GM19324 (cell line): ENCODE measurements at regions not wholly inside any gene's neighbourhood (a gene's known extent, or its start where the extent isn't known, plus 50 kb on each side); places are given as distances from the start of the nearest gene placed in this dataset.
A peak's percentile ranks its signal among the peaks of the same experiment; 100 is the strongest.

Source experiments
- ATAC-seq: cut with Tn5 transposase; IDR thresholded peaks from one replicate; pipeline ENCODE4 v1.9.1; 2021; ENCODE audit warnings: mild to moderate bottlenecking, moderate library complexity; ENCODE audit not compliant: unreplicated experiment, low FRiP score

GRCh38 chrX:68934421-68934820 is 105.6 kb downstream of the EFNB1 start:
- no peak for ATAC-seq

DNA sequence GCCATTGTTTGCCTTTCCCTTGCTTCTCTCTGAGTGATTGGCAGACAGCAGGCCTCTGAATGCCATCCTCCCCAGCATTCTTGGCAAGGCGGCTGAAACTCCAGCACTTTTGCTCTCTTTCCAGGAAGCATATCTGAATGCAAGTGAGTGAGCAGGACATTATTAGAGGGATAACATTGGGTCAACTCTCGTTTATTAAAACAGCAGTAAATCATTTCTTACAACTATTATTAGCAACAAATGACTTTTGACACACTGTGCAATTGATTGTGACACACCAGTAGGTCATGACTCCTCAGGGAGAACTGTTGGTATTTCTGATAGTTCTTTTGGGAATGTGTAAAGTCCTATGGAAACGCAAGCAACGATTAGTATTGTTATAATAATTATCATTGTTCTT is 103.8 kb downstream of the EFNB1 start:
- ATAC-seq, result no peak

- ATAC-seq, result no peak
Measured at GRCh38 chrX:68931345-68931744, 102.5 kb downstream of the EFNB1 start.

GRCh38 chrX:68930542-68931317 is 101.9 kb downstream of the EFNB1 start:
- no peak for ATAC-seq

DNA sequence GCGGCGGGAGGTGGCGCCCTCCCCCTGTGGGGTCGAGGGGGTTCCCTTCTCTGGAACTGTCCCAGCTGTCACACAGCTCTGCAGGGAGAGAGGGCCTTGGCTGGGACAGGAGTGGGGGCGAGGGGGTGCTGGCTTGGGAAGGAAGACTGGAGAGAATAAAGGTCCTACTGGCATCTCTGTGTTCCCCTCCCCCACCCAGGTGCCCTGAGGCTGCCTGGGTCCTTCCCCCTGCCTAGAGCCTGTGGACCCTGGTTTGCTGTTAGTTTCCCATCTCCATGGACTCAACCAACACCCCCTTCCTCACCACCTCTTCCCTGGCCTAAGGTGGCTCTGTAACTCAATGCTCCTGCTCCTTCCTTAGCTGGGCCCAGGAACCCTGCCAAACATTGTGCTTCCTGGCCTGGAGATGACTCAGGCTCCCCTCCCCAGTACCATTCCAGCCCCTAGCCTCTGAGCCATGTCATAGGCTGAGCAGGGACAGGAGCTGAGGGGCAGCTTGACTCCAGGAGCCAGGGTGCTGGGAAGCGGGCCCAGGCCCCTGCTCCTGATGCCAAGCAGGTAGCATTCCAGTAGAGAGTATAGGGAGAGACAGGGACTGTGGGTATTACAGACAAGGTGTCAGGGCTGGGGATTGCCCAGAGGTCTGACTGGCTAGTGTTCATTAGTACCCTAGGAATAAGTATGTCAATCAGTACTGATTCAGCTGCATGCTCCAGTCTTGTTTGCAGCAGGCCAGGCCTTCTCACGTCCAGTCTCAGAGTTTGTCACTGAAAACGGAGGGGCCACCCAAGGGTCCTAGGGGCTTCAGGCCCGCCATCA is 100.7 kb downstream of the EFNB1 start:
- no peak for ATAC-seq

- no peak for ATAC-seq
Measured at GRCh38 chrX:68928401-68928800, 99.6 kb downstream of the EFNB1 start.

DNA sequence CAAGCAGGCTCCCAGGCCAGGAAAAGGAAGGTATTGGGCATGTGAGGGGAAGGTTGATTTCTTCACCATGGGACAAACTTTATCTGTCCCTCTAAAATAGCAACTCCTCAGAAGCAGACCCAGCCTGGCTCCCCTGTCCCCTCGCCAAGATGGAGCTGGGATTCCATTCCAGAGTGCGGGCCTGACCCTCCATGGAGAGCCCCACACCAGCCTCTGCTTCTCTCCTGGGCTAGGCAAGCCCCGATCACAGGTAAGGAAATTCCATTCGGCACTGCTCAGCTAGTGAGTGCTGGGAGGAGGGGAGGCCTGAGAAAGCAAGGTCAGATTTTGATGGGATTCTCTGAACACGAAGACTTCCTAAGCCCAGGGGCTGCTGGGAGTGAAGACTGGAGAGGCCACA is 98.4 kb downstream of the EFNB1 start:
- no peak for ATAC-seq

GRCh38 chrX:68923147-68923546 is 94.3 kb downstream of the EFNB1 start:
- no peak for ATAC-seq

DNA sequence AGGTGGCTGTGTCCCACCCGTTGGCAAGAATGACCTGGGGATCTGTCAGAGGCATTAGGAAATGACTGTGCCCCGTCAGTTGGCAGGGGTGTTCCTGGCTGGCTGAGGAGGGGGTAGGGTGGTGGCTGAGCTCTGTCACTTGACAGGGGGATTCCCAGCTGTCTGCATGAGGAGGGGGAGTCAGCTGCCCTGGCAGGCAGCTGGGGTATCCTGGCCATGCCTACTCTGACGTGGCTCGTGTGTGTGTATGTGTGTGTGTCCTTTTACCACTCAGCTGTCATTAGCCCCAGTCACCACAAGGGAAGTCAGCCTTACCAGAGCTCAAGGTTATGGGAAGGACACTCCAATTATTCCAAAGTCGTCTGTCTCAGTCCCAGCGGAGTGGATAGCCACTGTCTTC is 93.2 kb downstream of the EFNB1 start:
- no peak for ATAC-seq

- ATAC-seq, result no peak
Measured at GRCh38 chrX:68920561-68920960, 91.7 kb downstream of the EFNB1 start.

DNA sequence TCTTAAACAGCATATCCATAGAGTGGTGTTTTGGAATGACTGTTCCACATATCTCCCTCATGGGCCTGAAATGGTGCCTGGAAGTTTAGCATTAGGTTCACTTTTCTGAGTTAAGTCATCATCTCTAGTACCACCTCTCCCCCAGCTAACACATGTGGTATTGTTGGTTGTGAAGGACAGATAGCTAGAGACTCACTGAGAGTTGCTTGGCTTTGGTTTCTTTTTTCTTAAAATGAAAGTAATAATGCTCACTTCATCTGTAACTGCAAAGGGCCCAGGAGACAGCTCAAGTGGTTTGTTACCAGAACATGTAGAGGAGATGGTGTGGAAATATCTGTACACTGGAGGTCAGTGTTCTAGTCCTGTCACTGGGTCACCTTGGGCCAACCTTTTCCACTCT is 90.9 kb downstream of the EFNB1 start:
- ATAC-seq, result peak; percentile 52

GRCh38 chrX:68918202-68918601 is 89.4 kb downstream of the EFNB1 start:
- no peak for ATAC-seq

DNA sequence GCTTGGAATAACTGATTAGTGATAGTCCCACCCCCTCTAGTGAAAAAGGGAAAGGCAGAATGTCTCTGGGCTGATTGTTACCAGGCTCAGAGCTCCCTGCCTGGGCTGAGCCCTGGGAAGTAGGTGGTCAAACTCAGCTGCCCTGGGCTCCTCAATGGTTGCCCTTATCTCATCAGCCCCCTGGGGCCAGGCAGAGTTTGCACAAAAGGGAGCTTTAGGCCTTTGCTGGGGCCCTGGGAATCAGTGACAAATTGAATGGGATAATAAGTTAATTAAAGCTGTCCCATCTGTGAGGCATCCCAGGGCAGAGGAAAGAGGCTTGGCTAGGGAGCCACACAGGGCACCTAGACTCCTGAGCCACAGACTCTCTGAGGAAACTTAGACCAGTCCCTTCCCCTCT is 89.0 kb downstream of the EFNB1 start:
- no peak for ATAC-seq

GRCh38 chrX:68916891-68917290 is 88.1 kb downstream of the EFNB1 start:
- ATAC-seq, result no peak

DNA sequence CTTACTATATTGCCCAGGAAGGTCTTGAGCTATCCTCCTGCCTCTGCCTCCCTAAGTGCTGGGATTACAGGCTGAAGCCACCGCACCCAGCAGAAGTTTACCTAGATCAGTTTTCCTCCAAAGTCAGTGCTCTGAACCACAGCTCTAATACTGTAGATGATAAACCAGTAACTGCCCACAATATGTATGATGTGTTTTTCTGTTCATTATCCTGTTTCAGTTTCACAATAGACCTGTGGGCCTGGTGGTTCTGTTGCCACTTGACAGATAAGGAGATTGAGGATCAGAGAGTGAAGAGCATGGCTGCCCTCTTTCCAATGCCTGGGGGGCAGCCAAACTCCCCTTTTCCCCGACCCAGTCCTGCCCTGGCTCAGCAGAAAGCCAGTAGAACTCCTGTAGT is 87.0 kb downstream of the EFNB1 start:
- ATAC-seq, result peak; percentile 73

GRCh38 chrX:68914479-68914946 is 85.7 kb downstream of the EFNB1 start:
- no peak for ATAC-seq

GRCh38 chrX:68913249-68913547 is 84.4 kb downstream of the EFNB1 start:
- ATAC-seq, result no peak

DNA sequence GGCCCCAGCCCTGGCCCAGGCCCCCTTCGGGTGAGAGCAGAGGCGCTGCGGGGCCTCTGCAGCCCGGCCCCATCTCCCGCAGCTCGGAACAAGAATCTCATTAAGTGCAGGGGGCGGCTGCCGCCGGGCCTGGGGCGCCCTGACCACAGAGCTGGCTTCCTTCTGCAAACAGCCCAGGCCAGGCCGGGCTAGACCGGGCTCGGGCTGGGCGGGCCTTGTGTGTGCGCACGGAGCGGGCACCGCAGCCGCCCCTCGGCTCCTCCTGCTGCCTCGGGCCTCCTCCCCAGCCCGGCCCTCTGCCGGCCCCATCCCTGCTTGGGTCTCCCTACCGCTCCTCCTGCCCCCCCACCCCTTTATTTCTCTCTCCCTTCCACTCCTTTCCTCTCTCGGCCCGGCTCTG is 83.3 kb downstream of the EFNB1 start:
- ATAC-seq, result no peak

DNA sequence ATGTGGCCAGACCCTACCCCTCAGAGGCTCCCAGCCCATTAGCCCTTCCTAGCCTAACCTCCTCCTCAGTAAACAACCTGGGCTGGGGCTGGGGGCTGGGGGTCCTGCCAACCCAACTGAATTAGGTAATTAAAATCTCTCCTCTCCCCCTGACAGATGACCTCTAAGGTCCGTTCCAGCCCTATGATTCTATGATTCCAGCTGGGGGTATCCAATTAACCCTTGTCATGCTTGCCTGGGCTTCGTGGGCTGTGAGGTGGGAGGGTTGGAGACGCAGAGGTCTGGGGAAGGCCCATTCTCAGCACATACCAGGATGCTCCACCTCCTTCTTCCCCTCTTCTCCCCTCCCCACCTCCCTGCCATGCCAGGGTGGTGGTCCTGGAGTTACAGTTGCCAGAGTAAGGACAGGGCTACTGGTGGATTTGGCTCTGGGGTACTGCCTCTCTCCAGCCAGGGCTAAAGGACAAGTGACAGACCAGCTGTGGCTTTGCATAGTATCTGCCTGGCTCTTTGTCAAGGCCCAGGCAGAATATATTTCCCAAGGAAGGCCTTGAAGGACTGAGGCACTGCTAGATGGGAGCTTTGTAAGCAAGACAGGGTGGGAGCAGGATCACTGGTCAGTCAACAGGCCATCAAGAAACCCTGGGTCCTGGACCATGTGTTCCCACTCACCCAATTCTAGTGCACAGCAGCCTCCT is 82.1 kb downstream of the EFNB1 start:
- ATAC-seq, result no peak

- ATAC-seq, result no peak
Measured at GRCh38 chrX:68909945-68910344, 81.1 kb downstream of the EFNB1 start.

- no peak for ATAC-seq
Measured at GRCh38 chrX:68908071-68908470, 79.2 kb downstream of the EFNB1 start.
